HG02938 (cell line): ENCODE measurements at regions not wholly inside any gene's neighbourhood (a gene's known extent, or its start where the extent isn't known, plus 50 kb on each side); places are given as distances from the start of the nearest gene placed in this dataset.

Experiments
- ATAC-seq: cut with Tn5 transposase; IDR thresholded peaks from one replicate; pipeline ENCODE4 v1.9.1; 2021; ENCODE audit warnings: mild to moderate bottlenecking, moderate library complexity; ENCODE audit not compliant: unreplicated experiment

DNA sequence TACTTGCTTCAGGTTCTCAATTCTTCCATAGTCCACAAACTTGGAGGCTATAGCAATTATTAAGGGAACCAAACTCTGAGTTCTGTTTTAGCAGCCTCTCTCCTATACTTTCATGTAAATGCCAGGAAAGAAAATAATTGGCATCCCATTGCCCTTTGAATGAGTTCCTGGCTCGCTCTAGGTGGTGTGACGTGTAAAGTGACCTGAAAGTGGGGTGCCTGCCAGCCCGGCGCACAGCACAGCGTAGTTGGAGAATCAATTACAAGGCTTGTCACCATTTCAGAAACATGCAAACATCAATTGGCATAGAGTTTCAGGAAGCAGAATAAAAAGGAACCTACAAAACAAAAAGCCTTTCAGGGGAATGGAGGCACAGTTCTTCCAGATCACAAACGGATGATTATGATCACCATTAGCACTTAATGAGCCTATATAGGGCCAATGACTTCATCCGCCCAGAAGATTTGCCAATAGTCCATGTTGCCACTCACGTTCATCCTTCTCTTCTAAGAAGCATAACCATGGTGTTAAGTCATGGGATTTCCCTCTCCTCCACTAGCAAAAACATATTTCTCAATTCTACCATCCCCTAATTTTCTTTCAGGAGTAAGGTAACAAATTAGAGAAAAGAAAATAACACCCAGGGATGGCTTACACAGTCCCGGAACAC is 354.6 kb upstream of the ADGRL2 start:
- no peak for ATAC-seq

GRCh38 chr1:81443288-81443687 is 357.4 kb upstream of the ADGRL2 start:
- no peak for ATAC-seq

DNA sequence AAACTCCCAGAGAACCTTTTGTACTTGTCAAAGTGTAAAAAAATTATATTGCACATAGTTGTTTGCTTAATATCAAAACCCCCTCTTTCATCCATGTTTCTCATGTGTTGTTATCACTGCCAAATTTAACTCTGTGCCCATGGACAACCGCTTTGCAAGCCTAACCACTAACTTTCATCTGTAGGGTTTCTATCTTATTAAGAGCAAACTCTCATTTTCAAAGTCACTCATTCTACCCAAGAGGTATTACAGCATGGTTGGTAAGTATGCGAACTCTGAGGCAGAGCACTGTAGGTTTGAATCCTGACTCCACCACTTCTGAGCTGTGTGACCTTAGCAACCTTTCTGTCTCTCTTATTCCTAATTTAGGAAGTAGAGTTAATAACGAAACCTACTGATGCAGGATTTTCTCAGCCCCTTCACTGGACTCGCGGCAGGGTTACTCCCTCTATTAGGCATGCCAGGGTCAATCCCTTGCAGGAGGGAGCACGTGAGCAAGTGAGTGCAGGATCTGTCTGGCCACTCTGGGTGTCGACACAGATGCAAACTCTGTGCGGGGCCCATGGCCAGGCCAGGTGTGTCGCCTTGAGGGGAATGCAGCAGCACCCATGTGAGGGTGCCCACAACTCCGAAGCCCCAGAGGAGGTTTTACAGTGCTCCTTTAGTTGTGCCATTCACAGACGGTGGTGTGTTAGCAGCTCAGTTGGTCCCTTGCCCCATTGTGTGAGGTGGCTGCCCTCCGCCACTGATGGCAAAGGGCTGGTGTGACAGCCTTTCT is 361.5 kb upstream of the ADGRL2 start:
- ATAC-seq = no peak

DNA sequence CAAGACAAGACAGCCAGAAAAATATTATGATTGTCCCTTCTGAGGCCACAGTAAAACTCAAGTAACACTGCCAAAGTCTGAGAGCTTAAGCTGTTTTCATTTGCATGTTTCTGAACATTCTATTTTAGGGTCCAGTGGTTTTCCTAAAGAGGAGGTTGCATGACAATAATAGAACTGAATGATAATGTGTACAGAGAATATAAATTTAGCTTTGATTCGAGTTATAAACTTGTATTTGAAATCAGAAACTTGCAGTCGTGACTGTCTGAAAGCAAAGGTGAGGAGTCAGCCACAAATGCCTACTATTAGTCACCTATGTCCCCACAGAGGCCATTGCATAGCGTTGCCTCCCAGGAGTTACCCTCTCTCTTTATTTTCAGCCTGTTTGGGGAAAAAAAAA is 363.1 kb upstream of the ADGRL2 start:
- peak; percentile 57 for ATAC-seq

DNA sequence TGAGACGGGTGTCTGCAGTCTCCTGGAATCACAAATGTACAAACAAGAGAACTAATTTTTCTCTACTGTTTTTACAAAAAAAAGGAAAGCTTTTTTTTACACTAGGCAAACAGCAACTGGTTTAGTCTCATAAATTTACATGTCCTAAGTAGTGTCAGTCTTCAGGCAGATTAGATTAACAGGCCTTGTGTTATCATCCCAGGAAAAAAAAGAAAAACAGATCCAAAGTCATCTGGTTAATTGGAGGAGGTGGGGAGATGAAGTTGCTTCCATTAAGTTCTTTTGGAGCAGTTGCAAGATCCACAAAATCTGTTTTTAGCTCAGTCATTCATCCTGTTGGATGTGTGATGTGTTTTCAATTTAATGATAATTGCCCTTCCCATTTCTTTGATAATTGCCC is 363.5 kb upstream of the ADGRL2 start:
- ATAC-seq = no peak

DNA sequence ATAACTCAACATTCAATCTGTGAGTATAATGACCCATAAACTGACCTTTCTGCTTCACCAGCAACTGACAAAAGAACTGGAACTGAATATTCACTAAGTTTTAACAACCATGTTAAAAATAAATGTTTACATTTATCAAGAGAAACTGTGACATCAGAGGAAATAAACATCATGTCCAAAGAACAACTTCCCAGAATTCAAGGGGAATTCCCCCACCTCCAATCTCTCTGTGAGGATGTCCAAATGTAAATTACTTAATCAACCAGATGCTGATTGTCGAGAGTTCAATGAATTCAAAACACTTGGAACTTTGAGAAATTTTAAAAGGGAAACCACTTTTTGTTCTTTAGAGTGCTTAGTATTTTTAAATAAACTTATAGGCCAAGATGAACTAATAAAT is 365.6 kb upstream of the ADGRL2 start:
- no peak for ATAC-seq

DNA sequence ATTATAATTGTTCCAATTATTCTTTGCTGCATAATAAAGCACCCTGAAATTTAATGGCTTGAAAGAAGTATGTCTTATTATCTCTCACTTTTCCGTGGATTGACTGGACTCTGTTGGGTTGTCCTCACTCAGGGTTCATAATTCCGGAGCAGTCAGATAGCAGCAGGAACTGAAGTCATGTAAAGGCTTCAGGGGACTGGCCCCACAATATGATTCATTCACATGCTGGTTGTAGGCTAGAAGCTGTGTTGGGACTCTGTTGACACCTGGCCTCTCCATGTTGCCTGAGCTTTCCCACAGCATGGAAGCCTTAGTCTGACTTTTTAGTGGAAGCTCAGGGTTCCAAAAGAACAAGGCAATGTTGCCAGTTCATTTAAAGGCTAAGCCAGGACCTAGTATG is 367.1 kb upstream of the ADGRL2 start:
- no peak for ATAC-seq

GRCh38 chr1:81432654-81433109 is 368.1 kb upstream of the ADGRL2 start:
- ATAC-seq = no peak

DNA sequence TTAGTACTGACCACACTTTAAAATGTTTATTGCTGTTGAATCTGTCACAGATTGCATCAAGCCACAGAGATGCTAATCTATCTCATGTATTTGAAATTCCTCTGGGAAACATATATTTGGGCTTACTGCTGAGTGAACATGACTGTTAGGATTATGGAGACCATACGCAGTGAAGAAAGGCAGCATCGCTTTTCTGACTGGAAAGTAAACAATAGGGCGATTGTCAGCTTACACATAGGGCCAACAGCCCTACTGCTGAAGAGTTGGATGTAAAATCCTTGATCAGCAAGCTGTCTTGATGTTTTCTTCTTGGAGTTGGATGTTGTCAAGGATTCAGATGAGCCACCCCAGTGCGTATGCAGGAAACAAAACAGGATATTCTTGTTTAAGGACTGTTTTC is 368.7 kb upstream of the ADGRL2 start:
- ATAC-seq = no peak

- ATAC-seq = no peak
Observed at GRCh38 chr1:81431624-81432000, 369.1 kb upstream of the ADGRL2 start.

DNA sequence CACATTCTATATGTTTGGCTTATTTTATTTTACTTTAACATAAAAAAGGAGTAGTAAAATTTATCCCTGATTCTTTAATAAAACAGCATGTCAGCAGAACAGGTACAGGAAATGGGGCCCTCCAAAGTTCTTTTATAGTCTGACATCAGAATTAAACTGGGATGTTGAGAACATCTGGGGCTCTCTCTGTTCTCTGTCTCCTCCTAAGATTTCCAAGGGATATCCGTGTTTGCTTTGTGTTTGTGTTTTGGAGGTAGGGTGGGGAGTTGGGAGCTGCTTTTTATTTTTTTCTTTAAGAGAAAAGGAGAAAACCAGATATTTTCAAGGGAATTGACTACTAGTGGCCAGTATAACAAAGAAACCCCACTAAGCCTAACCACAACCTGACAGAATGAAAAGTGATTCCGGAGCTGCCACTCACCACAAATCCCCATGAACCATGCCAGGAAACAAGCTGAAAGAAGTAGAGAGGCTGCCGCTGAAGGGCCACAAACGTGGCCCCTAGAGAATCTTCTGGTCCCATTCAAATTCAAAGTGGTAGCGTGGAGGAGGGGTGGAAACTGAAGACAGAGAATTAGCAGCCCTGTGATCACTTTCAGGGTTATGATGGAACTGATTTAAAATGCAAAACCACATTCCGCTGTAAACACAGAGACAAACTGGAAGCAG is 369.6 kb upstream of the ADGRL2 start:
- peak; percentile 56 for ATAC-seq

GRCh38 chr1:81430236-81430938 is 370.3 kb upstream of the ADGRL2 start:
- no peak for ATAC-seq

- ATAC-seq = no peak
Observed at GRCh38 chr1:81428998-81429397, 371.7 kb upstream of the ADGRL2 start.

DNA sequence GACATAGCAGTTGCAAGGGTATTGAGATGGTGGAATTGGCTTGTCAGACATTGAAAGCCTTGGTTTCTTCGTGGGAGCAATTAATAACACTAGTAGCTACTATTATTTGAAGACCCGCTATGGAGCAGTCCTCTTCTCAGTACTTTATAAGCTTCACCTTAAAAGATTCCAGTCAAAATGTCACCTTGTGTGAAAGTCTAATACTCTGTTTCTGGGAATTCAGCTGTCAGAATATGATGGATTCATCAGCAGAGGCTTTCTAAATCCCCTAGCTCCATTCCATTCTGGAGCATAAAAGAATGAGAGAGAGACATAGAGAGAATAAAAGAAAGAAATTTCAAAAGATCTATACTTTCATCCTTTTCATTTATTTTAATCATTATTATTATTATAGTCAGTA is 375.9 kb upstream of the ADGRL2 start:
- ATAC-seq = no peak

GRCh38 chr1:81424061-81424460 is 376.7 kb upstream of the ADGRL2 start:
- ATAC-seq = no peak

DNA sequence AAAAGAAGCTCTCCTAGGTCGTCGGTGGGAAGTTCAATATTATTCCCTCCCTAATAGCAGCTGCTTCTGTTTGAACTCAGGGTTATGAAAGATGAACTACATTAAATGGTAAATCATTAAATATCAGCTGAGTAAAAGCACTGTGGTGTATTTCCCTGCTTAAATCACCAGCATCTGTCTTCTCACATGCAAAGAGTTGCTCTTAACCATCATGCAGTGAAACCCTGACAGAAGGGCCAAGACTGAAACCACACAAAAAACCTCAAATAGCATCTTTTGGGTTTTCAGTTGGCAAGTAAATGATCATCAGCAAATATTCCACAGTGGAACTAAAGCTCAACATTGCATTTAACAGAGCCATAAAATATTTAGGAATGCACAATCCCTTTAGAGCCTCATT is 380.0 kb upstream of the ADGRL2 start:
- peak; percentile 93 for ATAC-seq

GRCh38 chr1:81414488-81415015 is 386.2 kb upstream of the ADGRL2 start:
- ATAC-seq = peak; percentile 93

DNA sequence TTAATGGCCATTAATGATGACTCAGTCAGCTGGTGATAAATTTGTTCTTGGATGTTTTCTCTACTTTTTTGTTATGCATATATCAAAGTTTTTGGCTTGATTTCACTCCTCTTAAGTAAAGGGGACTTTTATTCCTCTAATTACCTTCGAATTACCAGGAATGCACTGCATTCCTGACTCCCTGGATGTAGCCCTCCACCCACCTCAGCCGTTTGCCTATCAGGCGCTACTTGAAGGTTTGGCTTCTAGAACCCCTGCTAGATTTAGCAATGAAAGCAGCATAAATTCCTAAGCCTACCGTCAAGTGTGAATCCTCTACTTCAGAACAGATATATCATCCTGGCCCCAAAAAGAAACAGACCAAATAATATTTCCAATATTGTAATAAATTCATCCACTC is 387.8 kb upstream of the ADGRL2 start:
- ATAC-seq = no peak

DNA sequence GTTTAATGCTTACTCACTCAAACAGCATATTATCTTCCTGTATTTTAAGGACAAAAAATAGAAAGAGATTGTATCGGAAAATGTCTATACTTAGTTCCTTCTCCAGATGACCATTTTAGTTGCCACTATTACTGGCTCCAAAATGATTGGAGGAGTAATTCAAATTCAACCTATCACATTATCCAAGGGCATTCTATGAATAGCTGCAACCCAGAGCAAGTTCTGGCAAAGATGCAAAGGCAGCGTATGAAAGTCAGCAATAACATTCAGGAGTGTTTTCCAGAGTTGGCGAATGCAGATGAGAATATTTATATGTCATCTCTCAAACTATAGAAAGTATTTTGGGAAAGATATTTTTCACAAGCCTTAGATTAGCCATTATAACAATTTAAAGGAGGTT is 389.8 kb upstream of the ADGRL2 start:
- ATAC-seq = no peak

DNA sequence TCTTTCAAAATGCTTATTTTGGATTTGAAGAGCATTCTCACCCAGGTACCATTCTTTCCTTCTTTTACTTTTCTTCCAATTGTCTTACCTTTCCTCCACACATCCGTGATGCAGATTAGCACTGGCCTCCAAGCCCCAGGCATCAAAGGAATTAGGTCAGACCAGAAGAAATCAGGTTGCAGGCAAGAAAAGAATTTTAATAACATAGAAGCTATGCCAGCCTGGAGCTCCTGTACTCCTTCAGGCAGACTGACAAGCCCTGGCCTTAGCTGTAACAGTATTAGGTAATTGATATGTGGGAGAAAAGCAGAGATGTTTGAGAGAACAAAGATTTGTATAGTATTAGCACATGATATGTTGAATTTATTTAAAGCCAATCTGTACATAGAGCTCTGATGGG is 390.4 kb upstream of the ADGRL2 start:
- ATAC-seq = no peak

DNA sequence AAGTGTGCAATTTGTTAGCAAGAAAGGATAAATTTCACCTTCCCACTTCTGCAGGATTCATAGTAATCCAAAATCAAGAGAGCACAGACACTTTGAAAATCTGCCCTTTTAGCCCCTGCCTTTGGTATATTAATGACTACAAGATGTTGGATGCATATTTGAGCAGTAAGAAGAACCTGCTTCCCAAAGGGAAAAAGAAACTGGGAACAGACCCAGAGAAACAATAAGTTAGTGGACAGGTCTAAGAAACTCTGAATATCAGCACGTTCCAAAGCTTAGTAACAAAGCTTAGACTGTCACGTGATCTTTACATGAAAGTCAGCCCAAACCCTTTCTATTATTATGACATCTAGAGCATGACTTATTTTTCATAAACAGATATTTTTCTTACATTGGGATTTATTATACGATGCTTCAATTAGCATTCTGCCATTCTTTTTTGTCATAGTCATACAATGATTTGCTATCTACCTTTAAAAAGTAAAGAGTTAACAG is 390.9 kb upstream of the ADGRL2 start:
- ATAC-seq = no peak
